ENCODE measurements at regions not wholly inside any gene's neighbourhood (a gene's known extent, or its start where the extent isn't known, plus 50 kb on each side); places are given as distances from the start of the nearest gene placed in this dataset.
"Not testable (repeated sequence)": the region's sequence is repeated elsewhere in the genome, so short reads cannot be mapped to it uniquely, and the experiment has no call there.

GRCh38 chr19:30286378-30286777, 85.8 kb upstream of the ZNF536 start:
- Histone ChIP-seq H3K4me3 (replicated peaks in 1 of 3) (no peak overlapping the region), H3K36me3 (no peaks in the 10 kb centered on the region), H3K9me3 (no peaks in the 10 kb centered on the region), H3K27me3 (no peaks in the 10 kb centered on the region), H3K27ac (no peak overlapping the region), H3K4me1 (no peaks in the 10 kb centered on the region)
- DNase-seq = no peak
- intact Hi-C loops (cut with DNase I) = no loop called here
- 87 to 90% methylated on average over 3 of the region's 3 CpGs for WGBS, 2 donors
- no peak for TF ChIP-seq CTCF (IDR thresholded peaks at IDR 0.05)
- TF ChIP-seq POLR2A (IDR thresholded peaks at IDR 0.05) = no peak

GRCh38 chr19:30287259-30287658, 84.9 kb upstream of the ZNF536 start:
- intact Hi-C loops (cut with DNase I) = no loop called here
- Histone ChIP-seq H3K4me1 (no peaks in the 10 kb centered on the region), H3K4me3 (replicated peaks in 1 of 3) (no peak overlapping the region), H3K27ac (no peak overlapping the region), H3K27me3 (no peaks in the 10 kb centered on the region), H3K9me3 (no peaks in the 10 kb centered on the region), H3K36me3 (no peaks in the 10 kb centered on the region)
- DNase-seq = no peak
- WGBS, 2 donors = 91 to 93% methylated on average over 2 of the region's 2 CpGs
- TF ChIP-seq CTCF (IDR thresholded peaks at IDR 0.05) = no peak
- no peak for TF ChIP-seq POLR2A (IDR thresholded peaks at IDR 0.05)

- H3K27ac ChIP-seq = no peak overlapping the region
- H3K27me3 ChIP-seq = no peaks in the 10 kb centered on the region
- H3K4me3 ChIP-seq (replicated peaks in 1 of 3) = no peak overlapping the region
- no peaks in the 10 kb centered on the region for H3K9me3 ChIP-seq
- no peaks in the 10 kb centered on the region for H3K4me1 ChIP-seq
- WGBS, 2 donors = 83 to 90% methylated on average over 5 of the region's 5 CpGs
- intact Hi-C loops (cut with DNase I) = no loop called here
- no peak for TF ChIP-seq CTCF (IDR thresholded peaks at IDR 0.05)
- no peak for TF ChIP-seq POLR2A (IDR thresholded peaks at IDR 0.05)
- no peaks in the 10 kb centered on the region for H3K36me3 ChIP-seq
- DNase-seq = no peak
These were observed 84.2 kb upstream of the ZNF536 start for GRCh38 chr19:30287973-30288372.

- intact Hi-C loops (cut with DNase I) = no loop called here
- Histone ChIP-seq H3K4me1 (no peaks in the 10 kb centered on the region), H3K4me3 (replicated peaks in 1 of 3) (no peak overlapping the region), H3K9me3 (no peaks in the 10 kb centered on the region), H3K36me3 (no peaks in the 10 kb centered on the region), H3K27me3 (no peaks in the 10 kb centered on the region), H3K27ac (no peak overlapping the region)
- no peak for DNase-seq
- TF ChIP-seq POLR2A (IDR thresholded peaks at IDR 0.05) (no peak), CTCF (IDR thresholded peaks at IDR 0.05) (no peak)
- 76 to 86% methylated on average over 3 of the region's 3 CpGs for WGBS, 2 donors
These were observed 83.3 kb upstream of the ZNF536 start for GRCh38 chr19:30288911-30289310.

GRCh38 chr19:30289336-30289735, 82.8 kb upstream of the ZNF536 start:
- DNase-seq = no peak
- H3K9me3 ChIP-seq = no peaks in the 10 kb centered on the region
- no peak overlapping the region for H3K27ac ChIP-seq
- WGBS, 2 donors = 90 to 93% methylated on average over 9 of the region's 9 CpGs
- no peaks in the 10 kb centered on the region for H3K36me3 ChIP-seq
- intact Hi-C loops (cut with DNase I) = no loop called here
- no peak for TF ChIP-seq POLR2A (IDR thresholded peaks at IDR 0.05)
- TF ChIP-seq CTCF (IDR thresholded peaks at IDR 0.05) = no peak
- H3K4me3 ChIP-seq (replicated peaks in 1 of 3) = no peak overlapping the region
- no peaks in the 10 kb centered on the region for H3K27me3 ChIP-seq
- H3K4me1 ChIP-seq = no peaks in the 10 kb centered on the region

GRCh38 chr19:30290805-30291204, 81.4 kb upstream of the ZNF536 start:
- H3K4me3 ChIP-seq (replicated peaks in 1 of 3); H3K9me3 ChIP-seq; H3K27me3 ChIP-seq; H3K36me3 ChIP-seq; intact Hi-C loops (cut with DNase I); H3K4me1 ChIP-seq; H3K27ac ChIP-seq; DNase-seq: not testable (repeated sequence)

All from thyroid gland (tissue), 4 donors.